LNCaP clone FGC (cell line): ENCODE measurements at regions not wholly inside any gene's neighbourhood (a gene's known extent, or its start where the extent isn't known, plus 50 kb on each side); places are given as distances from the start of the nearest gene placed in this dataset.
A peak's percentile ranks its signal among the peaks of the same experiment; 100 is the strongest.

Experiments
- DNase-seq: peaks from one replicate; pipeline ENCODE4 v3.0.0-alpha.2; 2011; ENCODE audit warnings: low read depth
- H3K4me3 ChIP-seq: 2 replicates; pipeline ENCODE4 v1.5.1; 2011; ENCODE audit warnings: mild to moderate bottlenecking, low read depth, low read length, control low read depth
- TF ChIP-seq, protein P1 (sequence below): IDR thresholded peaks from 2 replicates; pipeline ENCODE4 v1.5.1; 2012; ENCODE audit warnings: mild to moderate bottlenecking; ENCODE audit not compliant: control insufficient read depth, insufficient read depth; ENCODE audit errors: extremely low read depth

DNA sequence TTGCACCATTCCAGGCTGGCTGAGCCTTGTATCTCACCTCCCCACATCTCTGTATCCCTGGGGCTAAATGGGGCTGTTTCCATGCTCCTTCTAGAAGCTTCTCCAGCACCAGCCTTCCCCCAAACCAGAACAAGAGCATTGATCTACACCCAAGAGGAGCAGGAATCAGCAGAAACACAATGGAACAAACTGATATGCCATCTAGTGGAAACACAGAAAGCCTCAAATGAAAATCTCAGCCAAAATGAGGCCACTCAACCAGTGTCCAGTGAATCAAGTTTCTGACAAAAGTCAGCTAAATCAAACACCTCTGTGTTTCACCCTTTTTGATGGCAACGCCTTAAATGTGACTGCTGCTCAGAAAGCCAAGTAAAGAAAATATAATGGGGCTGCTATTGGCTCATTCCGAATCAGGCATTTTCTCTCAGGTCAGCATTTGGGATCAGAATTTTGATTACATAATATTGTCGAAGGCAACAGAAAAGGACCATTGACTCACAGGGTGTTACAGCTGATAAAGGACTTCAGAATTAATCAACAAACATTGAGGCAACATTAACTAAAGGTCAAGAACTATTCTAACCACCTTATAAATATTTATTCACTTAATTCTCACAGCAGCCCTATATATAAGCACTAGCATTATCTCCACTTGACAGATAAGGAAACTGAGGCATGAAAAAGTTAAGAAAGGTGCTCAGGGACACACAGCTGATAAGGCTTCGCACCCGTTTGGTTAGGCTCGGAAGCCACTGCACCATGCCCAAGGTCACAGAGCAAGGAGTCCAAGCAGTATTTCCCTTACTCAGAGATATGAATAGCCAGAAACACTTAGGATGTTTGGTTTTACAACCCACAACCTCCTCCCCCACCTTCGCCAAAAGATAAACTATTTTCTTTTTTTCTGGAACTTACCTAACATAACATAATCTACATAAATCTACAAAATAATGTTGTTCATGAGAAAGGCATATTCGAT is 85.8 kb upstream of the KCNJ15 start:
- TF ChIP-seq, protein P1, sequence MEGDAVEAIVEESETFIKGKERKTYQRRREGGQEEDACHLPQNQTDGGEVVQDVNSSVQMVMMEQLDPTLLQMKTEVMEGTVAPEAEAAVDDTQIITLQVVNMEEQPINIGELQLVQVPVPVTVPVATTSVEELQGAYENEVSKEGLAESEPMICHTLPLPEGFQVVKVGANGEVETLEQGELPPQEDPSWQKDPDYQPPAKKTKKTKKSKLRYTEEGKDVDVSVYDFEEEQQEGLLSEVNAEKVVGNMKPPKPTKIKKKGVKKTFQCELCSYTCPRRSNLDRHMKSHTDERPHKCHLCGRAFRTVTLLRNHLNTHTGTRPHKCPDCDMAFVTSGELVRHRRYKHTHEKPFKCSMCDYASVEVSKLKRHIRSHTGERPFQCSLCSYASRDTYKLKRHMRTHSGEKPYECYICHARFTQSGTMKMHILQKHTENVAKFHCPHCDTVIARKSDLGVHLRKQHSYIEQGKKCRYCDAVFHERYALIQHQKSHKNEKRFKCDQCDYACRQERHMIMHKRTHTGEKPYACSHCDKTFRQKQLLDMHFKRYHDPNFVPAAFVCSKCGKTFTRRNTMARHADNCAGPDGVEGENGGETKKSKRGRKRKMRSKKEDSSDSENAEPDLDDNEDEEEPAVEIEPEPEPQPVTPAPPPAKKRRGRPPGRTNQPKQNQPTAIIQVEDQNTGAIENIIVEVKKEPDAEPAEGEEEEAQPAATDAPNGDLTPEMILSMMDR = peak; percentile 37; the same call in 1 of the 2 replicates
- no peak for DNase-seq
- no peak overlapping the region for H3K4me3 ChIP-seq

DNA sequence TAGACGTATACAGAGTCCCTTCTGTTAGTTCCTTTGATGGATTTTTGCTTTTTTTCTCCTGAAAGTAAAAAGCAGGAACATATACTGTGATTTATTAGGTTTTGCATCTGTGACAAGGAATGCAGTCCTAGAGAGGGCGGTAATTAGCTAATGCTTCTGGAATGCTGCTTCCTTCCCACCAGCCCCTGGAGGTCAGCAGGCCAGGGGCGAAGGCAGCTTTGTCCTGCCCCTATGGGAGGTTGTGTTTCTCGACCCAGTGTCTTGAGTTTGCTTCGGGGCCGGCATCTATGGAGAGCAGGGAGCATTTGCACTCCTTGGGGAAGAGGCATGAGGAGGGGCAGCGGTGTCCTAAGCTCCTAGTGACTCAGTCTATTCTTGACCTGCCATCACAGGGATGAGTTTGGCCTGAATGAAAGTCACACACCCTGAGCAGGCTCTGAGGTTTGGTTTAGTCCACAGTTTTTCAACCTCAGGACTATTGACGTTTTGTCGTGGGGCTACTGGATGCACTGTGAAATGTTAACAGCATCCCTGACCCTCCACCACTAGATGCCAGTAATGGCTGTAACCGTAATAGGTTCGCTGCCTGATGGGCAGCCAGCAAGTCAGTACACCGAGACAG is 85.0 kb upstream of the KCNJ15 start:
- TF ChIP-seq, protein P1 = no peak
- no peak for DNase-seq
- no peak overlapping the region for H3K4me3 ChIP-seq

DNA sequence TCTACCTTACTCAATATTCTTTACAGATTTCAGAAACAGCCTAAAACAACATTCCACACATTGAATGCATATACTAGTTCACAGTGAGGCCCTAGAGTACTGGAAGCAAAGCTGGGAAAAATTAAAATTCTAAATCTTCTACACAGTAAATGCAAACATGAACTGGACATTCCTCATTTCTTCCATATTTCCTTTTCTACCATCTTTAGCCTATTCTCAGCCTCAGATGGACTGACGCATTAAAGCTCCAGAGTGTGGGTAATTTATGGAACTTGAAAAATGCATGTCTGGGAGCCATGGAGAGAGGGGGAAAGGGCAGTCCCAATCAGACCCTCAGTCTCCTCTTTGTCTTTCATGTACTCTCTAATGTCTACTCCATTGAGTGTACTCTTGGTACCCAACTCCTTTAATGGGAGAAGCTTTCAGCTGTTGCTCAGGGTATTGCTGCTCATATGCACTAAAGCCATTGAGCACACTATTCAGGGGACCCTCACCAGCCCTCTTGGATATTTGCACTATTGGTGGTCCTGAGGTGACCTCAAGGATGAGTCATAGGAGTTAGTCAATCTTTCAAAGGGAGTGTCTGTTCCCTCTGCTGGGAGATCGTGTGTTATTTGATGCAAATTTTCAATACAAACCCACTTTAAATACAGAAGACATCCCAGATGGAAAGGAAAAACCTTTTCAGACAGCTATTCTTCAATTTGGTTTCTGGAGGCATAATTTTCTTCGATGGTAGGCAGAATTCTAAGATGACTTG is 83.3 kb upstream of the KCNJ15 start:
- DNase-seq = no peak
- H3K4me3 ChIP-seq = no peak overlapping the region
- TF ChIP-seq, protein P1 = no peak

DNA sequence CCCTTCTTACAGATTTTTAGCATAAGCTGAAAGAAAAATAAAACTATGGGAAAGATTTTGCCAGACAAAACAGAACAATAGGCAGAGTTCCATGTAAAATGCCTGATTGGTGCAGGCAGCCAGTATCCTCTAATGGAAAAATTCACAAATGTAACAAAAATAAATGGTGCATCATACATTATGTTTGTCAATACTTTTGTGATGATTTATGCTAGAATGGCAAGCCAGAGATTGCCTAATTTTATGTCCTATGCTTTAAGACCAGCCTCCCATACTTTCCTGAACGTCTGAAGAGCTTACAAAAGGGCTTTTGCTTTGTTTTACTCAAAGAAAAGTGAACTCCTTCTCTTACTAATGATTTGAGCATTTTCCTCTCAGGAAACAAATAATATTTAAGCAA is 81.5 kb upstream of the KCNJ15 start:
- no peak overlapping the region for H3K4me3 ChIP-seq
- TF ChIP-seq, protein P1 = no peak
- no peak for DNase-seq

DNA sequence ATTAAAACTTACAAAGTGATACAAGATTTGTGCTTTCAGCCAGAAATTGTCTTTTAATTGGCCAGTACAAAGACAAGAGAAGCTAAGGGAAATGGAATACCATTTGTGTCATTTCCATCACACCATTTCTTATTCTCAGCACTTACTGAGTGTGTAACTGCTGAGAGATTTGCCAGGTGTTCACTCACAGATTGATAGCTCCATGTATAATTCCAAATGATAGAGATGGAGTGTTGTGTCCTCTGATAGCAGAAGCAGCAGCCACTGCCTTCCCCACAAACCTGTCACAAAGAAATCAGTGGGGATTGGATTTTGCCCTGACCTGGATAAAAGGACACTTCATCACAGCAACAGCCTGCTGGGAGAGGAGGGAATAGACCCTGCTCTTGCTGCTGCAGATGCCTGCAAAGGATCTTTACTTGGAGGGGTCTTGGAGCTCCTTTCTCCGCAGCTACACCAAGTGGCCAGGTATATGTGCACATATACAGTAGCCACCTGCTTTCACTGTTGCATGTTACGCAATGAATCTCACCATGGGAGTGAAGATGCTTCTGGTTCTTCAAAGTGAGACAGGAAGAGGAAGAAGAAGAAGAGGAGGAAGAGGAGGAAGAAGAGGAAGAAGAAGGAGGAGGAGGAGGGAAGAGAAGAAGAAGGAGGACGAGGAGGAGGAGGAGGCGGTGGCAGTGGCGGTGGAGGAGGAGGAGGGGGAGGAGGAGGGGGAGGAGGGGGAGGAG is 78.7 kb upstream of the KCNJ15 start:
- H3K4me3 ChIP-seq = no peak overlapping the region
- TF ChIP-seq, protein P1 = no peak
- DNase-seq = no peak
